ENCODE measurements at regions not wholly inside any gene's neighbourhood (a gene's known extent, or its start where the extent isn't known, plus 50 kb on each side); places are given as distances from the start of the nearest gene placed in this dataset.

GRCh38 chr2:208935531-208935930, 488.3 kb upstream of the MAP2 start:
- DNase-seq, result no peak
- no peak overlapping the region for H3K4me3 Mint-ChIP-seq (ENCODE audit: unreplicated experiment)
- no peaks in the 10 kb centered on the region for H3K9me3 Mint-ChIP-seq (ENCODE audit: unreplicated experiment)
- TF ChIP-seq CTCF (IDR thresholded peaks at IDR 0.05; ENCODE audit: partially characterized antibody, unreplicated experiment), result no peak
- H3K27ac Mint-ChIP-seq (ENCODE audit: unreplicated experiment), result no peak overlapping the region
- no peaks in the 10 kb centered on the region for H3K4me1 Mint-ChIP-seq (ENCODE audit: low read depth, unreplicated experiment)
- no peaks in the 10 kb centered on the region for H3K27me3 Mint-ChIP-seq (ENCODE audit: unreplicated experiment)
- no peaks in the 10 kb centered on the region for H3K36me3 Mint-ChIP-seq (ENCODE audit: unreplicated experiment)

- no peak for DNase-seq
- H3K36me3 Mint-ChIP-seq (ENCODE audit: unreplicated experiment), result no peaks in the 10 kb centered on the region
- H3K9me3 Mint-ChIP-seq (ENCODE audit: unreplicated experiment), result no peaks in the 10 kb centered on the region
- no peaks in the 10 kb centered on the region for H3K27me3 Mint-ChIP-seq (ENCODE audit: unreplicated experiment)
- H3K27ac Mint-ChIP-seq (ENCODE audit: unreplicated experiment), result no peak overlapping the region
- no peak for TF ChIP-seq CTCF (IDR thresholded peaks at IDR 0.05; ENCODE audit: partially characterized antibody, unreplicated experiment)
- H3K4me1 Mint-ChIP-seq (ENCODE audit: low read depth, unreplicated experiment), result no peaks in the 10 kb centered on the region
- H3K4me3 Mint-ChIP-seq (ENCODE audit: unreplicated experiment), result no peak overlapping the region
Observed at GRCh38 chr2:208937521-208937920, 486.3 kb upstream of the MAP2 start.

- no peak overlapping the region for H3K27ac Mint-ChIP-seq (ENCODE audit: unreplicated experiment)
- no peaks in the 10 kb centered on the region for H3K36me3 Mint-ChIP-seq (ENCODE audit: unreplicated experiment)
- no peaks in the 10 kb centered on the region for H3K4me1 Mint-ChIP-seq (ENCODE audit: low read depth, unreplicated experiment)
- no peak overlapping the region for H3K4me3 Mint-ChIP-seq (ENCODE audit: unreplicated experiment)
- TF ChIP-seq CTCF (IDR thresholded peaks at IDR 0.05; ENCODE audit: partially characterized antibody, unreplicated experiment), result no peak
- no peak for DNase-seq
- no peaks in the 10 kb centered on the region for H3K27me3 Mint-ChIP-seq (ENCODE audit: unreplicated experiment)
- no peaks in the 10 kb centered on the region for H3K9me3 Mint-ChIP-seq (ENCODE audit: unreplicated experiment)
Observed at GRCh38 chr2:208939852-208940251, 484.0 kb upstream of the MAP2 start.

GRCh38 chr2:208945719-208946256, 478.1 kb upstream of the MAP2 start:
- no peak for DNase-seq
- TF ChIP-seq CTCF (IDR thresholded peaks at IDR 0.05; ENCODE audit: partially characterized antibody, unreplicated experiment), result no peak
- H3K36me3 Mint-ChIP-seq (ENCODE audit: unreplicated experiment), result no peaks in the 10 kb centered on the region
- H3K9me3 Mint-ChIP-seq (ENCODE audit: unreplicated experiment), result no peaks in the 10 kb centered on the region
- H3K27ac Mint-ChIP-seq (ENCODE audit: unreplicated experiment), result no peak overlapping the region
- H3K4me3 Mint-ChIP-seq (ENCODE audit: unreplicated experiment), result no peak overlapping the region
- no peaks in the 10 kb centered on the region for H3K4me1 Mint-ChIP-seq (ENCODE audit: low read depth, unreplicated experiment)
- no peaks in the 10 kb centered on the region for H3K27me3 Mint-ChIP-seq (ENCODE audit: unreplicated experiment)

DNA sequence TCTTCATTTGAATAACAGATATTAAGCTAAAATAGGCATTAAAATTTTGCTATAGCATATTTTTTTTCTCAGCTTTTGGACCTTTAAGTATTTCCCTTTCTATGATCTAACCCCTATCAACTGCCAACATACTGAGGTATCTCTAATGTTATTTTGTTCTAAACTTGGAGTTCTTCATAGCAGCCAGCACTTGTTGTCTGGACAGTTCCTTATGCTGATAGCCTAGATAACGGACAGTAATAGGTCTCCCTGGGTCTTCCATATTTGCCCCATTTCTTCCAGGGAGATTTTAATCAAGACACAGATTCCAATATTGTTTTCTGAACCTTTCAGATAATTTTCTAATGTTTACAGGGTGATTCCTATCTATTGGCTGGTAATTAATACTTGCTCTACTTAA, 475.8 kb upstream of the MAP2 start:
- no peak overlapping the region for H3K27ac Mint-ChIP-seq (ENCODE audit: unreplicated experiment)
- H3K4me1 Mint-ChIP-seq (ENCODE audit: low read depth, unreplicated experiment), result no peaks in the 10 kb centered on the region
- DNase-seq, result no peak
- H3K27me3 Mint-ChIP-seq (ENCODE audit: unreplicated experiment), result no peaks in the 10 kb centered on the region
- no peak for TF ChIP-seq CTCF (IDR thresholded peaks at IDR 0.05; ENCODE audit: partially characterized antibody, unreplicated experiment)
- H3K4me3 Mint-ChIP-seq (ENCODE audit: unreplicated experiment), result no peak overlapping the region
- H3K36me3 Mint-ChIP-seq (ENCODE audit: unreplicated experiment), result no peaks in the 10 kb centered on the region
- no peaks in the 10 kb centered on the region for H3K9me3 Mint-ChIP-seq (ENCODE audit: unreplicated experiment)
